ENCODE measurements at regions not wholly inside any gene's neighbourhood (a gene's known extent, or its start where the extent isn't known, plus 50 kb on each side); places are given as distances from the start of the nearest gene placed in this dataset.

GRCh38 chr14:66039495-66039894 lies 446.7 kb upstream of the CCDC196 start:
- no peak overlapping the region for H2AFZ ChIP-seq
- Mint-ChIP-seq H3K4me1 (peaks cover 5% of the 10 kb centered on the region), H3K4me3 (no peak overlapping the region), H3K27ac (no peak overlapping the region), H3K9me3 (peaks cover 7% of the 10 kb centered on the region), H3K27me3 (ENCODE audit: insufficient read depth, low read depth, poor library complexity) (no peaks in the 10 kb centered on the region), H3K36me3 (ENCODE audit: low read depth) (no peaks in the 10 kb centered on the region)
- TF ChIP-seq ETS1 (IDR thresholded peaks at IDR 0.05) (no peak), ZNF462 (CRISPR knock-in tag; IDR thresholded peaks at IDR 0.05) (no peak), CREB1 (CRISPR knock-in tag; IDR thresholded peaks at IDR 0.05; ENCODE audit: low read depth) (no peak), NANOG (IDR thresholded peaks at IDR 0.05; ENCODE audit: borderline replicate concordance) (no peak), JUNB (IDR thresholded peaks at IDR 0.05; ENCODE audit: unreplicated experiment) (no peak), REST (IDR thresholded peaks at IDR 0.05; ENCODE audit: unreplicated experiment) (no peak), CTCF (conservative IDR thresholded peaks at IDR 0.05; ENCODE audit: low read depth in 2 of 2) (no peak)
- H3K79me2 ChIP-seq (replicated peaks; ENCODE audit: insufficient read depth), result no peaks in the 10 kb centered on the region
- H3K4me3 ChIP-seq, result no peak overlapping the region
- no peaks in the 10 kb centered on the region for H4K20me1 ChIP-seq (replicated peaks; ENCODE audit: insufficient read depth)
- ATAC-seq (no peak), DNase-seq (ENCODE audit: low spot score) (no peak)
- no peaks in the 10 kb centered on the region for H3K36me3 ChIP-seq (ENCODE audit: insufficient read depth)
- H3F3A ChIP-seq (replicated peaks; ENCODE audit: low read depth), result no peaks in the 10 kb centered on the region
- 0 out of 2 replicates have a peak, but pooled peaks cover 8% of the 10 kb centered on the region for H3K4me1 ChIP-seq (ENCODE audit: insufficient read depth)
- H3K27ac ChIP-seq (ENCODE audit: low read depth), result no peak overlapping the region
- H3K4me2 ChIP-seq, result no peak overlapping the region
- no peaks in the 10 kb centered on the region for H3K27me3 ChIP-seq (ENCODE audit: insufficient read depth)
- H3K9me2 ChIP-seq (ENCODE audit: insufficient read depth), result no peaks in the 10 kb centered on the region
